CD4-positive, alpha-beta T cell (primary cell): ENCODE measurements at regions not wholly inside any gene's neighbourhood (a gene's known extent, or its start where the extent isn't known, plus 50 kb on each side); places are given as distances from the start of the nearest gene placed in this dataset.
"Not testable (repeated sequence)": the region's sequence is repeated elsewhere in the genome, so short reads cannot be mapped to it uniquely, and the experiment has no call there.

Experiments used
- ATAC-seq: fragments of 200-7000 bp; cut with Tn5 transposase; one replicate; pipeline ENCODE4 v1.10.0; 2022; ENCODE audit warnings: mild to moderate bottlenecking; ENCODE audit not compliant: poor library complexity
- CTCF ChIA-PET: fragments of 350-600 bp; sonication (Branson Sonifier 250); formaldehyde crosslinking; loops from one replicate; lab custom pipeline; 2021; ENCODE audit warnings: antibody characterized with exemption, inconsistent platforms; lab: Charles Lee
- POLR2A ChIA-PET: fragments of 350-600 bp; sonication (Branson Sonifier 250); formaldehyde crosslinking; loops from one replicate; lab custom pipeline; 2021; ENCODE audit warnings: antibody characterized with exemption, inconsistent platforms; lab: Charles Lee
- DNase-seq, 14 experiments: peaks; one replicate each; pipeline ENCODE4 v3.0.0-alpha.2; 2013 to 2020; ENCODE audit warnings: mixed read lengths in 2 of 14
- H3K27ac ChIP-seq, 2 donors: one replicate each; pipeline versions ENCODE4 v1.5.1 to v1.7.0; 2013; ENCODE audit warnings: low read length in 2 of 2, low read depth in 1 of 2, mild to moderate bottlenecking in 1 of 2
- H3K27me3 ChIP-seq, 2 experiments: 1 replicate in 1 of 2; 2 replicates in 1 of 2; pipeline versions ENCODE4 v1.6.1 to v1.7.0; 2013; ENCODE audit warnings: low read length in 2 of 2, control low read depth in 1 of 2, mild to moderate bottlenecking in 1 of 2, moderate library complexity in 1 of 2; ENCODE audit not compliant: insufficient read depth in 2 of 2, control insufficient read depth in 1 of 2
- H3K36me3 ChIP-seq: one replicate; pipeline ENCODE4 v1.6.1; 2013; ENCODE audit warnings: low read length, control low read depth; ENCODE audit not compliant: insufficient read depth
- H3K4me1 ChIP-seq: one replicate; pipeline ENCODE4 v1.6.1; 2013; ENCODE audit warnings: low read length, control low read depth; ENCODE audit not compliant: insufficient read depth
- H3K4me3 ChIP-seq: one replicate; pipeline ENCODE4 v1.5.1; 2013; ENCODE audit warnings: mild to moderate bottlenecking, low read length, moderate library complexity
- H3K9me3 ChIP-seq, 2 experiments: 1 replicate in 1 of 2; 2 replicates in 1 of 2; pipeline versions ENCODE4 v1.6.1 to v1.7.0; 2013; ENCODE audit warnings: low read length in 2 of 2, mild to moderate bottlenecking in 2 of 2, control low read depth in 1 of 2, moderate library complexity in 1 of 2; ENCODE audit not compliant: control insufficient read depth in 1 of 2, insufficient read depth in 1 of 2
- H3K27ac Mint-ChIP-seq: one replicate; pipeline ENCODE4 v1.8.0; 2020; ENCODE audit warnings: mixed read lengths
- H3K27me3 Mint-ChIP-seq: one replicate; pipeline ENCODE4 v1.8.0; 2021; ENCODE audit warnings: mixed read lengths
- H3K36me3 Mint-ChIP-seq: one replicate; pipeline ENCODE4 v1.8.0; 2021; ENCODE audit warnings: low read depth, mixed read lengths
- H3K4me1 Mint-ChIP-seq: one replicate; pipeline ENCODE4 v1.8.0; 2021; ENCODE audit warnings: low read depth, mixed read lengths
- H3K4me3 Mint-ChIP-seq: one replicate; pipeline ENCODE4 v1.8.0; 2020; ENCODE audit warnings: mild to moderate bottlenecking, mixed read lengths
- H3K9me3 Mint-ChIP-seq: one replicate; pipeline ENCODE4 v1.8.0; 2020; ENCODE audit warnings: mixed read lengths
- CTCF ChIP-seq: fragments of 200-600 bp; IDR thresholded peaks from one replicate; pipeline ENCODE4 v1.8.0; 2022; ENCODE audit warnings: antibody characterized with exemption, mild to moderate bottlenecking
- intact Hi-C, 2 experiments: fragments of 100-400 bp; cut with DNase I in 1 of 2; cut with micrococcal nuclease in 1 of 2; formaldehyde crosslinking; loops; one replicate each; pipeline versions ENCODE4 v1.15.1 to v1.9.0; 2023 to 2025; cut with DNase I, micrococcal nuclease

DNA sequence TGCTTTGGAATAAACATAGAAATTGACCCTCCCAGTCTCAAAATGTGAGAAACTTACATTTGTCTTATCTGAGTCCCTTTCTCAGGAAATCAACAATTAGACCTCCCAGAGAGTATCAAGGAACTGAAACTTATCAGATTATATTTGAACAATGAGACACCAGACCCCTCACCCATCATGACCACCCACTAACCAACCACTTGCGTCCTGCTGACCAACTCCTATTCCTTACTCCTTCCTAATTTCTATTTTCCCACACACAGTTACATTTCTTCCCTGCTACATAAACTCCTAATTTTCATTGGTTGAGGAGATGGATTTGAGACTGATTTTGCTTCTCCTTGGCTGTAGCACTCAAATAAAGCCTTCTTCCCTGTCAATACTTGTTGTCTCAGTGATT lies 97.9 kb downstream of the TPBG start:
- Histone ChIP-seq H3K27ac (no peak overlapping the region), H3K4me3 (no peak overlapping the region), H3K4me1 (no peaks in the 10 kb centered on the region), H3K27me3 (no peaks in the 10 kb centered on the region), H3K36me3 (no peaks in the 10 kb centered on the region), H3K9me3 (peaks cover 3 to 7% of the 10 kb centered on the region in 2 experiments)
- POLR2A ChIA-PET, result no interaction called here
- H3K36me3 Mint-ChIP-seq, result no peaks in the 10 kb centered on the region
- no peak for ATAC-seq
- no peaks in the 10 kb centered on the region for H3K4me1 Mint-ChIP-seq
- DNase-seq, result no peak
- no peak for TF ChIP-seq CTCF
- CTCF ChIA-PET, result no interaction called here
- intact Hi-C loops, result no loop called here
- H3K4me3 Mint-ChIP-seq, result no peak overlapping the region
- no peaks in the 10 kb centered on the region for H3K27me3 Mint-ChIP-seq
- H3K27ac Mint-ChIP-seq, result no peak overlapping the region
- H3K9me3 Mint-ChIP-seq, result peaks cover 10% of the 10 kb centered on the region

DNA sequence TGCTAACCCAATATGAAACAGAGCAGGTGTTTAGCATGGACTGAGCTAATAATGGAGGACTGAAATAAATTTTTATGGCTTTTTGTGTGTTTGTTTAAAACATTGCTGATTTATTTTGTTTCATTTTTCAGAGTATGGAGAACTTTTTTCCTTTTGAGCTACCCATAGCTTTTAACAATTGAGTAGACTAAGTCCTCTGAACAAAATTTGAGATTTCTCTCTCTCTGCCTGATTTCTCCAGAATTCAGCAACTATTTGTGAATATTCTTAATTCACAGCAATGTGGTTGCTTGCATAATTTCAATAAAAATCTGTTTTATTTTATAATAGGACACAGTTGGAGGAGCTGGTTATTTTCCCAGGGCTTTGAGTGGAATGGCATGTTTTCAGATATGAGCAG lies 103.7 kb downstream of the TPBG start:
- POLR2A ChIA-PET, result no interaction called here
- CTCF ChIA-PET, result no interaction called here
- Mint-ChIP-seq H3K9me3 (peaks cover 19% of the 10 kb centered on the region), H3K4me1 (no peaks in the 10 kb centered on the region), H3K27ac (no peak overlapping the region), H3K27me3 (no peaks in the 10 kb centered on the region), H3K4me3 (no peak overlapping the region), H3K36me3 (no peaks in the 10 kb centered on the region)
- no peaks in the 10 kb centered on the region for H3K36me3 ChIP-seq
- DNase-seq, result no peak
- no peak overlapping the region for H3K4me3 ChIP-seq
- no peak for TF ChIP-seq CTCF
- peaks cover 7 to 11% of the 10 kb centered on the region in 2 experiments for H3K9me3 ChIP-seq
- ATAC-seq, result no peak
- H3K27ac ChIP-seq, result no peak overlapping the region
- H3K4me1 ChIP-seq, result no peaks in the 10 kb centered on the region
- intact Hi-C loops, result no loop called here
- H3K27me3 ChIP-seq, result no peaks in the 10 kb centered on the region

GRCh38 chr6:82470123-82470522 lies 106.5 kb downstream of the TPBG start:
- intact Hi-C loops, H3K4me3 ChIP-seq, H3K4me3 Mint-ChIP-seq, H3K27ac Mint-ChIP-seq, H3K27me3 ChIP-seq, H3K36me3 Mint-ChIP-seq, H3K27me3 Mint-ChIP-seq, H3K4me1 ChIP-seq, H3K36me3 ChIP-seq, DNase-seq, POLR2A ChIA-PET, ATAC-seq, CTCF ChIA-PET, H3K4me1 Mint-ChIP-seq, H3K27ac ChIP-seq: not testable (repeated sequence)
- peaks cover 19% of the 10 kb centered on the region for H3K9me3 Mint-ChIP-seq
- peaks cover 7 to 11% of the 10 kb centered on the region in 2 experiments for H3K9me3 ChIP-seq

- H3K9me3 ChIP-seq, H3K27me3 ChIP-seq, H3K27me3 Mint-ChIP-seq, ATAC-seq, H3K27ac ChIP-seq, H3K36me3 ChIP-seq, H3K4me3 Mint-ChIP-seq, intact Hi-C loops, H3K4me3 ChIP-seq, H3K4me1 ChIP-seq, H3K27ac Mint-ChIP-seq, H3K36me3 Mint-ChIP-seq, H3K4me1 Mint-ChIP-seq, POLR2A ChIA-PET, DNase-seq, H3K9me3 Mint-ChIP-seq, CTCF ChIA-PET: not testable (repeated sequence)
These were observed 111.5 kb downstream of the TPBG start for GRCh38 chr6:82475106-82475505.
